Right atrium auricular region (tissue), 2 donors: ENCODE measurements at regions not wholly inside any gene's neighbourhood (a gene's known extent, or its start where the extent isn't known, plus 50 kb on each side); places are given as distances from the start of the nearest gene placed in this dataset.

ENCODE experiments used
- DNase-seq: peaks from one replicate; pipeline ENCODE4 v3.0.0-alpha.2; 2019; ENCODE audit warnings: low spot score
- H3K27ac ChIP-seq, 2 donors: fragments of 200-600 bp; sonication (generic); 1 replicate in 1 of 2; 2 replicates in 1 of 2; pipeline ENCODE4 v1.5.1; 2016 to 2019
- H3K27me3 ChIP-seq, 2 donors: fragments of 200-600 bp; sonication (generic); one replicate each; pipeline versions ENCODE4 v1.5.1 to v1.6.0; 2017 to 2019
- H3K36me3 ChIP-seq: fragments of 200-600 bp; sonication (generic); one replicate; pipeline ENCODE4 v1.5.1; 2016
- H3K4me1 ChIP-seq, 2 donors: fragments of 200-600 bp; sonication (generic); one replicate each; pipeline versions ENCODE4 v1.5.1 to v1.6.0; 2017 to 2019
- H3K4me3 ChIP-seq, 2 donors: fragments of 200-600 bp; sonication (generic); 1 replicate in 1 of 2; 2 replicates in 1 of 2; pipeline ENCODE4 v1.5.1; 2017 to 2019; ENCODE audit warnings: mild to moderate bottlenecking in 1 of 2, moderate library complexity in 1 of 2
- H3K9me3 ChIP-seq, 2 donors: fragments of 200-600 bp; sonication (generic); one replicate each; pipeline ENCODE4 v1.5.1; 2019
- TF ChIP-seq, protein P1 (sequence below), 2 donors: fragments of 200-600 bp; sonication (generic); IDR thresholded peaks; one replicate each; pipeline ENCODE4 v1.5.1; 2019; ENCODE audit warnings: antibody characterized with exemption in 2 of 2

DNA sequence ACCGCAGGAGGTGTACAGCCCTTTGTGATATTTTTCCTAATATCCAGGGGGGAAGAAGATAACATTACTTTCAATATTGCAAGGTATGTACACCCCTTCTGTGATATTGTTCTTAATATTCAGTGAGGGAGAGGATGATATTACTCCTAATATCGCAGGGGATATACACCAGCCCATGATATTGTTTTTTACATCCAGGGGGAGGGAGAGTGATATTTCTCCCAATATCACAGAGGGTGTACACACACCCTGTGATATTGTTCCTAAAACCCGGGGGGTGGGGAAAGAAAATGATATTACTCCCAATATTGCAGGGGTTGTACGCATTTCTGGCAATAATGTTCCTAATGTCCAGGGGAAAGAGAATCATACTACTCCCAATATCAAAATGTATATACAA is 58.0 kb upstream of the SLC25A48 start:
- TF ChIP-seq, protein P1, sequence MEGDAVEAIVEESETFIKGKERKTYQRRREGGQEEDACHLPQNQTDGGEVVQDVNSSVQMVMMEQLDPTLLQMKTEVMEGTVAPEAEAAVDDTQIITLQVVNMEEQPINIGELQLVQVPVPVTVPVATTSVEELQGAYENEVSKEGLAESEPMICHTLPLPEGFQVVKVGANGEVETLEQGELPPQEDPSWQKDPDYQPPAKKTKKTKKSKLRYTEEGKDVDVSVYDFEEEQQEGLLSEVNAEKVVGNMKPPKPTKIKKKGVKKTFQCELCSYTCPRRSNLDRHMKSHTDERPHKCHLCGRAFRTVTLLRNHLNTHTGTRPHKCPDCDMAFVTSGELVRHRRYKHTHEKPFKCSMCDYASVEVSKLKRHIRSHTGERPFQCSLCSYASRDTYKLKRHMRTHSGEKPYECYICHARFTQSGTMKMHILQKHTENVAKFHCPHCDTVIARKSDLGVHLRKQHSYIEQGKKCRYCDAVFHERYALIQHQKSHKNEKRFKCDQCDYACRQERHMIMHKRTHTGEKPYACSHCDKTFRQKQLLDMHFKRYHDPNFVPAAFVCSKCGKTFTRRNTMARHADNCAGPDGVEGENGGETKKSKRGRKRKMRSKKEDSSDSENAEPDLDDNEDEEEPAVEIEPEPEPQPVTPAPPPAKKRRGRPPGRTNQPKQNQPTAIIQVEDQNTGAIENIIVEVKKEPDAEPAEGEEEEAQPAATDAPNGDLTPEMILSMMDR (IDR thresholded peaks at IDR 0.05): no peak
- Histone ChIP-seq H3K27me3 (no peaks in the 10 kb centered on the region), H3K36me3 (no peaks in the 10 kb centered on the region), H3K4me3 (no peak overlapping the region), H3K27ac (no peak overlapping the region), H3K9me3 (no peaks in the 10 kb centered on the region), H3K4me1 (no peaks in the 10 kb centered on the region)
- no peak for DNase-seq

DNA sequence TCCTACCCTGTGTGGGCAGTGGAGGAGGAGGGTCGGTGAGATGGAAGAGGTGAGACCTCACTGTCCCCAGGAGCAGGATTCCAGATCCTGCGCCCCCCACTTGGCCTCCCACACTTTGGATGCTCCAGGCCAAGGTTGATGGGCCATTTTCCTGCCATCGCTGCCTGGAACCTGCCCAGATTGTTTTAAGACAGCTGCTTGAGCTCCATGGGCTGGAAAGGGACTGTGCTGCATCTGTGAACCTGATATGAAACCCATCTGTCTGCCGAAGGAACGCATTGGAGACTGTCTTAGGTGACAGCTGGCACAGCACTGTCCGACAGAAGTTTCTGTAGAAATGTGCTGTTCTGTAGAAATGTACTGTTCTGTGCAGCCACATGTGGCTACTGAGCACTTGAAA is 72.7 kb upstream of the SLC25A48 start:
- DNase-seq: no peak
- no peak overlapping the region for H3K27ac ChIP-seq
- no peaks in the 10 kb centered on the region for H3K4me1 ChIP-seq
- no peaks in the 10 kb centered on the region for H3K27me3 ChIP-seq
- TF ChIP-seq, protein P1 (IDR thresholded peaks at IDR 0.05): no peak
- H3K4me3 ChIP-seq: no peak overlapping the region
- no peaks in the 10 kb centered on the region for H3K9me3 ChIP-seq
- no peaks in the 10 kb centered on the region for H3K36me3 ChIP-seq

DNA sequence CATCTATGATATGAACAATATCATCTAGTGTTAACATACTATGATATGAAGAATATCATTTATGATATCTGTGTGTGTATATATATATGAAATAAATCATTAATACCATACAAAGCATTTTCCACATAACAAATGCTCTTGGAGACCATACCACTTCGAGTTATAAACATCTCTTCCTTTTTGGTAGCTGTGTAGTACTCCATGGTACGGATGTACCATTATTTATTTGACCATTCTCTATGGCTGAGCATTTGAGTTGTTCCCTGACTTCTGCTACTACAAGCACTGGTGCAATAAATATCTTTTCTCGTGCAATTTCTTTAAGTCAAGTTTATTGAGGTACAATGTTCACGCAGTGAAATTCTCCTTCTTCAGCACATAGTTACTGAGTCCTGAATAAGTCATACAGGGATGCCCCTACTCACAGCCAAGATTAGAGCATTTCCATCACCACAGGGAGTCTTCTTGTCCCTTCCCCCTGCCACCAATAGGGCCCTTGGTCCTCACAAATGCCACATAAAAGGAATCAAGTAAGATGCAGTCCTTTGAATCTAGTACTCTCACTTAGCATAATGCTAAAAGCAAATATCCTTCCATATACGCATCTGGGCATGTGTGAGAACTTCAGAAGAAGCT is 75.2 kb upstream of the SLC25A48 start:
- H3K27me3 ChIP-seq: no peaks in the 10 kb centered on the region
- no peak overlapping the region for H3K4me3 ChIP-seq
- H3K36me3 ChIP-seq: no peaks in the 10 kb centered on the region
- no peak for DNase-seq
- no peaks in the 10 kb centered on the region for H3K4me1 ChIP-seq
- no peak overlapping the region for H3K27ac ChIP-seq
- TF ChIP-seq, protein P1 (IDR thresholded peaks at IDR 0.05): no peak
- H3K9me3 ChIP-seq: no peaks in the 10 kb centered on the region

DNA sequence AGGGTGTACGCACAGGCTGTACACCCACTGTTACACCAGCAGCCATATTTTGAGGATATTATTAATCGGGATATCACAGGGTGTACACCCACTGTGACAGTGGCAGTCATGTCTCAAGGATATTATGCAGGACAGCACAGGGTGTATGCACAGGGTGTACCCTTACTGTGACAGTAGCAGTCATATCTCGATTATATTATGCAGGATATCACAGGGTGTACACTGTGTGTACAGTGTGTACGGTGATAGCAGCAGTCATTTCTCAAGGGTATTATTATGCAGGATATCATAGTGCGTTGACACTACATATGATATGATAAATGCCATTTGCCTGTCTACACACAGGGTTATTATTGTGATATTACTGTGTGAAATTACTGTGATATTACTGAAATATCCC is 80.5 kb upstream of the SLC25A48 start:
- H3K36me3 ChIP-seq: no peaks in the 10 kb centered on the region
- H3K27me3 ChIP-seq: no peaks in the 10 kb centered on the region
- no peak overlapping the region for H3K4me3 ChIP-seq
- no peaks in the 10 kb centered on the region for H3K4me1 ChIP-seq
- TF ChIP-seq, protein P1 (IDR thresholded peaks at IDR 0.05): no peak
- no peaks in the 10 kb centered on the region for H3K9me3 ChIP-seq
- DNase-seq: no peak
- no peak overlapping the region for H3K27ac ChIP-seq

DNA sequence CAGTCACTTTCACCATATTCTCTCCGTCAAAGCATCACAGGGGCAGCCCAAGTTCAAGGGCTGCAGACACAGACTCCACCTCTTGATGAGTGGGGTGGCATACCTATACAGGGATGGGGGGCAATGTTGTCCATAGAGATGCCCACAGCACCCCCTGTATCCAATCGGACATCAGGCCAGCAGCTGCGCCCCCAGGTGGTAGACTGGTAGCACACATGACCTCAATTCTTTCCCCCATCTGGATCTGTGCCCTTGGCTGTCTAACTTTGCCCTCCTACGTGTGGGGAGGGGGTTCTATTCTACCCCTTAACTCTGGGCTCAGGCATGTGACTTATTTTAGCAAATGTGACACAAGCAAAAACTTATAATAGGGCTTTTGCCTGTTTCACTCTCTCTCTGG is 84.0 kb upstream of the SLC25A48 start:
- DNase-seq: no peak
- no peaks in the 10 kb centered on the region for H3K36me3 ChIP-seq
- no peaks in the 10 kb centered on the region for H3K27me3 ChIP-seq
- H3K9me3 ChIP-seq: no peaks in the 10 kb centered on the region
- TF ChIP-seq, protein P1 (IDR thresholded peaks at IDR 0.05): no peak
- no peaks in the 10 kb centered on the region for H3K4me1 ChIP-seq
- no peak overlapping the region for H3K27ac ChIP-seq
- H3K4me3 ChIP-seq: no peak overlapping the region

DNA sequence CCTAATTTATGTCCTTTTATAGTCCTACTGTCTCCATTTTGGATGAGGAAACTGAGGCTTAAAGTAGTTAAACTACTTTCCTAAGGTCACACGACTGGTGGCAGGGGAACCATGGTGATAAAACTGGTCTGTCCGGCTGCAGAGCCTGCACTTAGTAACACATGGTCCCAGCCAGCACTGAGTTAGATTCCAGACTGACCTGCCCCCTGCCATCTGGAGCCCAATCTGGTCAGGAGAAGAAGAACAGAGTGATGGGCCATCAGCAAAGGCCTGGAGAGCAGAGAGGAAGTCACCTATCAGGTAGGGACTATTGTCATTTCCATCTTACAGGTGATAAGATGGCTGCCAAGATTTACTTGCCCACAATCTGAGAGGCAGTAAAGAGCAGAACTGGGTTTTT is 86.6 kb upstream of the SLC25A48 start:
- TF ChIP-seq, protein P1 (IDR thresholded peaks at IDR 0.05): no peak
- Histone ChIP-seq H3K9me3 (no peaks in the 10 kb centered on the region), H3K27ac (no peak overlapping the region), H3K4me3 (no peak overlapping the region), H3K4me1 (no peaks in the 10 kb centered on the region), H3K36me3 (no peaks in the 10 kb centered on the region), H3K27me3 (no peaks in the 10 kb centered on the region)
- no peak for DNase-seq
